H1 (cell line): ENCODE measurements at regions not wholly inside any gene's neighbourhood (a gene's known extent, or its start where the extent isn't known, plus 50 kb on each side); places are given as distances from the start of the nearest gene placed in this dataset.

ENCODE experiments used
- CTCF ChIA-PET: fragments of 300-600 bp; sonication (Branson Sonifier 250); formaldehyde crosslinking; loops from one replicate; lab custom pipeline; 2021; ENCODE audit not compliant: partially characterized antibody; lab: Charles Lee
- POLR2A ChIA-PET: fragments of 300-600 bp; sonication (Branson Sonifier 250); formaldehyde crosslinking; loops from one replicate; lab custom pipeline; 2021; ENCODE audit warnings: inconsistent platforms; ENCODE audit not compliant: partially characterized antibody; lab: Charles Lee
- DNase-seq, 2 experiments: peaks; one replicate each; pipeline versions ENCODE4 v3.0.0 to v3.0.0-alpha.2; 2010 to 2022; ENCODE audit warnings: low spot score in 2 of 2, low read depth in 1 of 2, mixed read lengths in 1 of 2
- FAIRE-seq: peaks from 2 replicates; lab custom pipeline; 2011; peaks lifted over from hg19 to GRCh38; lab: Jason Lieb, UNC
- H2AFZ ChIP-seq: 2 replicates; pipeline ENCODE4 v1.8.1; 2012; ENCODE audit warnings: low read length, inconsistent platforms
- H2AK5ac ChIP-seq: 2 replicates; pipeline ENCODE4 v1.6.1; 2013; ENCODE audit warnings: low read depth, low read length
- H2BK120ac ChIP-seq: replicated peaks from 2 replicates; pipeline ENCODE3; 2013; ENCODE audit warnings: low read depth, low read length, inconsistent platforms
- H2BK12ac ChIP-seq: 2 replicates; pipeline ENCODE4 v1.6.1; 2013; ENCODE audit warnings: low read depth, low read length
- H2BK15ac ChIP-seq: 2 replicates; pipeline ENCODE4 v1.6.1; 2013; ENCODE audit warnings: low read length
- H2BK20ac ChIP-seq: 2 replicates; pipeline ENCODE4 v1.6.1; 2013; ENCODE audit warnings: low read length
- H2BK5ac ChIP-seq: 2 replicates; pipeline ENCODE4 v1.6.1; 2013; ENCODE audit warnings: low read depth, low read length
- H3K14ac ChIP-seq: 2 replicates; pipeline ENCODE4 v1.6.1; 2013; ENCODE audit warnings: inconsistent platforms; ENCODE audit not compliant: insufficient read length
- H3K18ac ChIP-seq: 2 replicates; pipeline ENCODE4 v1.6.1; 2013; ENCODE audit warnings: low read length; ENCODE audit errors: extremely low read depth
- H3K23ac ChIP-seq: 2 replicates; pipeline ENCODE4 v1.6.1; 2013; ENCODE audit warnings: inconsistent platforms; ENCODE audit not compliant: insufficient read length
- H3K23me2 ChIP-seq: 2 replicates; pipeline ENCODE4 v1.6.1; 2013; ENCODE audit warnings: low read depth, low read length
- H3K27ac ChIP-seq: 2 replicates; pipeline ENCODE4 v1.6.1; 2011; ENCODE audit warnings: low read depth, low read length, inconsistent platforms
- H3K27me3 ChIP-seq, 4 experiments: replicated peaks in 1 of 4; 1 replicate in 1 of 4; 2 replicates in 3 of 4; pipeline versions ENCODE4 v1.6.1 to v1.8.1; 2011 to 2013; ENCODE audit warnings: low read length in 3 of 4, mild to moderate bottlenecking in 3 of 4, inconsistent platforms in 2 of 4, mixed read lengths in 2 of 4, moderate library complexity in 1 of 4; ENCODE audit not compliant: control insufficient read depth in 3 of 4, insufficient read depth in 3 of 4; ENCODE audit errors: extremely low read depth in 1 of 4
- H3K36me3 ChIP-seq, 4 experiments: 2 replicates each; pipeline versions ENCODE4 v1.6.1 to v1.8.1; 2011 to 2013; ENCODE audit warnings: mild to moderate bottlenecking in 4 of 4, low read length in 3 of 4, moderate library complexity in 2 of 4, control low read depth in 1 of 4, inconsistent platforms in 1 of 4; ENCODE audit not compliant: insufficient read depth in 4 of 4, control insufficient read depth in 2 of 4
- H3K4ac ChIP-seq: replicated peaks from 2 replicates; pipeline ENCODE3; 2013; ENCODE audit warnings: low read length, low read depth, mixed read lengths, inconsistent platforms; ENCODE audit not compliant: insufficient read length
- H3K4me1 ChIP-seq, 4 experiments: replicated peaks in 1 of 4; 1 replicate in 1 of 4; 2 replicates in 3 of 4; pipeline versions ENCODE4 v1.6.1 to v1.8.1; 2011 to 2013; ENCODE audit warnings: low read length in 3 of 4, inconsistent platforms in 2 of 4, mixed read lengths in 1 of 4; ENCODE audit not compliant: insufficient read depth in 4 of 4, control insufficient read depth in 3 of 4
- H3K4me2 ChIP-seq, 2 experiments: 2 replicates each; pipeline versions ENCODE4 v1.6.1 to v1.8.1; 2011 to 2013; ENCODE audit warnings: low read depth in 2 of 2, low read length in 2 of 2, control low read depth in 1 of 2, inconsistent platforms in 1 of 2, mild to moderate bottlenecking in 1 of 2; ENCODE audit not compliant: insufficient read depth in 1 of 2
- H3K4me3 ChIP-seq, 4 experiments: fragments of 200-600, 300-600 bp in 1 of 4; sonication (generic), shearing (Covaris generic), sonication (Bioruptor Twin) in 1 of 4; 2 replicates each; pipeline versions ENCODE4 v1.5.1 to v1.8.1; 2011 to 2016; ENCODE audit warnings: low read length in 4 of 4, low read depth in 3 of 4, control low read depth in 2 of 4, inconsistent platforms in 2 of 4, mild to moderate bottlenecking in 2 of 4, mixed read lengths in 1 of 4, moderate library complexity in 1 of 4; ENCODE audit not compliant: insufficient read depth in 2 of 4; ENCODE audit errors: extremely low read depth in 1 of 4
- H3K56ac ChIP-seq: replicated peaks from 2 replicates; pipeline ENCODE3; 2013; ENCODE audit warnings: low read depth, mild to moderate bottlenecking, mixed read lengths, low read length, inconsistent platforms; ENCODE audit not compliant: insufficient read length
- H3K79me1 ChIP-seq: 2 replicates; pipeline ENCODE4 v1.6.1; 2013; ENCODE audit warnings: low read depth, low read length, control low read depth
- H3K79me2 ChIP-seq, 2 experiments: 2 replicates each; pipeline versions ENCODE4 v1.6.1 to v1.8.1; 2012 to 2013; ENCODE audit warnings: low read length in 2 of 2, mild to moderate bottlenecking in 2 of 2, inconsistent platforms in 1 of 2; ENCODE audit not compliant: insufficient read depth in 2 of 2, control insufficient read depth in 1 of 2
- H3K9ac ChIP-seq, 4 experiments: replicated peaks in 1 of 4; 1 replicate in 1 of 4; 2 replicates in 3 of 4; pipeline versions ENCODE4 v1.6.1 to v1.8.1; 2011 to 2013; ENCODE audit warnings: low read depth in 3 of 4, low read length in 3 of 4, control low read depth in 2 of 4, mild to moderate bottlenecking in 2 of 4, moderate library complexity in 2 of 4, inconsistent platforms in 1 of 4; ENCODE audit errors: extremely low read depth in 1 of 4
- H3K9me3 ChIP-seq, 2 experiments: 2 replicates each; pipeline versions ENCODE4 v1.6.1 to v1.8.1; 2012 to 2013; ENCODE audit warnings: mild to moderate bottlenecking in 2 of 2, moderate library complexity in 2 of 2, control low read depth in 1 of 2, inconsistent platforms in 1 of 2, low read depth in 1 of 2, low read length in 1 of 2, mixed read lengths in 1 of 2; ENCODE audit not compliant: insufficient read depth in 2 of 2
- H4K20me1 ChIP-seq, 2 experiments: replicated peaks in 1 of 2; 2 replicates each; pipeline versions ENCODE3 to v1.8.1; 2011 to 2013; ENCODE audit warnings: inconsistent platforms in 2 of 2, low read length in 2 of 2, mild to moderate bottlenecking in 1 of 2; ENCODE audit not compliant: insufficient read depth in 2 of 2, control insufficient read depth in 1 of 2
- H4K5ac ChIP-seq: 2 replicates; pipeline ENCODE4 v1.6.1; 2013; ENCODE audit warnings: low read length, low read depth, mixed read lengths, inconsistent platforms; ENCODE audit not compliant: insufficient read length
- H4K8ac ChIP-seq: 2 replicates; pipeline ENCODE4 v1.8.0; 2013; ENCODE audit warnings: mild to moderate bottlenecking, moderate library complexity, low read length, inconsistent platforms; ENCODE audit not compliant: insufficient read depth; ENCODE audit errors: extremely low read depth
- H4K91ac ChIP-seq: replicated peaks from 2 replicates; pipeline ENCODE3; 2013; ENCODE audit warnings: low read length, mixed read lengths, inconsistent platforms; ENCODE audit not compliant: insufficient read length
- TBP ChIP-seq: IDR thresholded peaks from 2 replicates; pipeline ENCODE4 v1.6.1; 2011; ENCODE audit warnings: low read depth, low read length, improper control_type of control experiment
- WGBS, 2 experiments: shearing (Covaris generic) in 1 of 2; methylation state at CpG; one replicate each; pipeline versions ENCODE4 v1.1.6 to v1.1.7; 2013 to 2015; ENCODE audit warnings: low lambda C conversion rate in 2 of 2, mixed read lengths in 2 of 2, inconsistent platforms in 1 of 2, low coverage in 1 of 2, missing lambda C conversion rate in 1 of 2; ENCODE audit not compliant: insufficient replicate concordance in 2 of 2, insufficient coverage in 1 of 2, insufficient read length in 1 of 2; ENCODE audit errors: extremely low coverage in 1 of 2, missing lambda C conversion rate in 1 of 2; 5-methylcytosine and 5-hydroxymethylcytosine counted together

DNA sequence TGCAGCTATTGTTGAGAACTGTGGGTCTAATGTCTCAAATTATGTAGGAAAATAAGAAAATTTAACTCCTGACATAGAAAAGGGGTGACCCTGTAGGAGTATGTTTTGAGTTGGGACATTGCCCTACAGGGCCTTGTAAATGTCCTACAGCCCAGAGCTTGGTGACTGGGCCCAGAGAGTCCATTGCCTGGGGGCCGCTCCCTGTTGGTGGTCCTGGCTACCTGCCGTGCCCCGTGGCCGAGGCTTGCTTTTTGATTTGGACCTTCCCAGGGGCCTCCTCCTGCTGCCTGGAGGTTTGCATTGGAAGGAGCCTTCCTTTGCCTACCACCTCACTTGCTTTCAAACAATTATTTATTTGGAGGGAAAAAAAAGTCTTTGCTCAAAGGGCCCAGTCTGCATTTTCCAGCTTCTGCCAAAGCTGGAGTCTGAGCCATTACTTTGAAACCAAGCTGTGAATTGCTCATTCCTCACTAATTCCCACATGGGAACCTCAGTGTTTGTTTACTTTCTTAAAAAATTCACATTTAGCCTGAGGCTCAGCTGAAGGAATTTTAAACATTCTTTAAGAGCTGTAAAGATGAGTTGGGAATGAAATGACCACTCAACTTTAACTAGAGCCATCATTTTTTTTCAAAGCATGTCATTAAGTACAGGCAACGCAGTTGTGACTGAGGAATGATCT is 355.0 kb downstream of the GLRX3 start:
- ChIA-PET POLR2A (no interaction called here), CTCF (interaction anchor here (1.3 kb wide), 1 partner anchor 155 kb away, joined by 3 read pairs; no protein-coding TSS in a partner anchor)
- no peaks in the 10 kb centered on the region for H3K27me3 ChIP-seq
- no peaks in the 10 kb centered on the region for H3K79me1 ChIP-seq
- H3K23ac ChIP-seq = no peak overlapping the region
- H2BK20ac ChIP-seq = no peak overlapping the region
- H3K23me2 ChIP-seq = no peaks in the 10 kb centered on the region
- no peak overlapping the region for H3K56ac ChIP-seq
- H3K18ac ChIP-seq = no peak overlapping the region
- no peak overlapping the region for H3K14ac ChIP-seq
- H3K27ac ChIP-seq = no peak overlapping the region
- H3K79me2 ChIP-seq = no peaks in the 10 kb centered on the region
- H3K9me3 ChIP-seq = no peaks in the 10 kb centered on the region; a peak in 1 of 4 replicates
- no peaks in the 10 kb centered on the region for H3K36me3 ChIP-seq
- H3K4me1 ChIP-seq = peaks cover 0 to 4% (median 2%) of the 10 kb centered on the region in 4 experiments; a peak in 2 of 7 replicates
- H4K5ac ChIP-seq = no peak overlapping the region
- no peak overlapping the region for H2BK15ac ChIP-seq
- no peak overlapping the region for H4K91ac ChIP-seq
- H2AFZ ChIP-seq = no peak overlapping the region
- H3K4me2 ChIP-seq = no peak overlapping the region
- no peak overlapping the region for H3K4ac ChIP-seq
- no peak overlapping the region for H2BK12ac ChIP-seq
- no peak overlapping the region for H2BK120ac ChIP-seq
- FAIRE-seq (no peak), DNase-seq (no peak)
- H3K4me3 ChIP-seq = no peak overlapping the region
- 87% methylated on average over 5 of the region's 5 CpGs; no CpG with 5 or more reads in 1 of the 2 experiments for WGBS, 2 experiments
- no peak overlapping the region; the same call in 1 of the 2 replicates for H4K8ac ChIP-seq
- H2BK5ac ChIP-seq = no peak overlapping the region
- no peak overlapping the region for H2AK5ac ChIP-seq
- H4K20me1 ChIP-seq = no peaks in the 10 kb centered on the region
- H3K9ac ChIP-seq = no peak overlapping the region
- TF ChIP-seq TBP = no peak
